Vagina (tissue), 2 donors: ENCODE measurements at regions not wholly inside any gene's neighbourhood (a gene's known extent, or its start where the extent isn't known, plus 50 kb on each side); places are given as distances from the start of the nearest gene placed in this dataset.

Source experiments
- POLR2A ChIP-seq, 2 donors: fragments of 450-650 bp; IDR thresholded peaks; one replicate each; pipeline ENCODE4 v1.6.1; 2017; ENCODE audit warnings: antibody characterized with exemption in 2 of 2, mild to moderate bottlenecking in 2 of 2, moderate library complexity in 2 of 2
- TF ChIP-seq, protein P1 (sequence below), 3 experiments: fragments of 450-650 bp in 2 of 3; fragments of 200-600 bp in 1 of 3; sonication (generic) in 1 of 3; IDR thresholded peaks; one replicate each; pipeline ENCODE4 v1.5.1; 2017 to 2019; ENCODE audit warnings: antibody characterized with exemption in 3 of 3, mild to moderate bottlenecking in 2 of 3, moderate library complexity in 2 of 3

DNA sequence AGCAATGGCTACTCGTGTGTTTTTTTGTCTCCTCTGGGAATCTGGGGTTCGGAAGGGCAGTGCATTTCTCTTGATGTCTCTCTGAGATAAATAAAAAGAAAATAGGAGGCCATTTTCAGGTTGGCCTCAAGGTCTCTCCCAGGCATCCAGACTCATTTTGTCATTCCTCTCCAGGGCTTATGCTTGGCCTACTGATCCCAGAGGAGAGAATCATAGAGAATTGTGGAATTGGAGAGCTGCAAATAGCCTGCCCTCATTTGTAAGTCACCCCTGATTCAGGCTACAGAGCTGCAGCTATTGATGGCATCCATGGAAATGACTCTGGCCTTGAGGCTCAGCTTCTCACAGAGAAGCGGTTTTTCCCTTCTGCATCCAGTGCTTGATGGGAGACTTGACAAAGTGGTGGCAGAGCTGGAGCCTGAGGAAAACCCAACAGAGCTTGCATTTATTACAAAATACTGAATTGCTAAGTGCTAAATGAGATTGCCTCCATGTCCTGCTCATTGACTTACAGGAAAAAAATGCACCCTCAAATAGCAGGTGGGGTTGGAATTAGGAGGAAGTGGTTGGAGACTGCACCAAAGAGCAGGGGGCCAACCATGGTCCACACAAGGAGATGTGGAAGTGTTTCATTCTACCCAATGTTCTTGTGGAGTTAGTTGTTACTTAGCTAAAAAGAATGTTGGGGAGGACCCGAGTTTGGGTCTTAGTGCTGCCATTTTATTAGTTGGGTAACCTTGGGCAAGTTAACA is 140.4 kb downstream of the S1PR1 start:
- TF ChIP-seq POLR2A (IDR thresholded peaks at IDR 0.05), result no peak
- TF ChIP-seq, protein P1, sequence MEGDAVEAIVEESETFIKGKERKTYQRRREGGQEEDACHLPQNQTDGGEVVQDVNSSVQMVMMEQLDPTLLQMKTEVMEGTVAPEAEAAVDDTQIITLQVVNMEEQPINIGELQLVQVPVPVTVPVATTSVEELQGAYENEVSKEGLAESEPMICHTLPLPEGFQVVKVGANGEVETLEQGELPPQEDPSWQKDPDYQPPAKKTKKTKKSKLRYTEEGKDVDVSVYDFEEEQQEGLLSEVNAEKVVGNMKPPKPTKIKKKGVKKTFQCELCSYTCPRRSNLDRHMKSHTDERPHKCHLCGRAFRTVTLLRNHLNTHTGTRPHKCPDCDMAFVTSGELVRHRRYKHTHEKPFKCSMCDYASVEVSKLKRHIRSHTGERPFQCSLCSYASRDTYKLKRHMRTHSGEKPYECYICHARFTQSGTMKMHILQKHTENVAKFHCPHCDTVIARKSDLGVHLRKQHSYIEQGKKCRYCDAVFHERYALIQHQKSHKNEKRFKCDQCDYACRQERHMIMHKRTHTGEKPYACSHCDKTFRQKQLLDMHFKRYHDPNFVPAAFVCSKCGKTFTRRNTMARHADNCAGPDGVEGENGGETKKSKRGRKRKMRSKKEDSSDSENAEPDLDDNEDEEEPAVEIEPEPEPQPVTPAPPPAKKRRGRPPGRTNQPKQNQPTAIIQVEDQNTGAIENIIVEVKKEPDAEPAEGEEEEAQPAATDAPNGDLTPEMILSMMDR (IDR thresholded peaks at IDR 0.05), result no peak
